Stimulated activated effector memory CD8-positive, alpha-beta T cell treated with anti-CD3 and anti-CD28 coated beads, Interleukin-12 subunit alpha, Interleukin-12 subunit beta, amount 100 ng/mL, for 72 hours (primary cell): ENCODE measurements at regions not wholly inside any gene's neighbourhood (a gene's known extent, or its start where the extent isn't known, plus 50 kb on each side); places are given as distances from the start of the nearest gene placed in this dataset.

Experiments
- ATAC-seq: fragments of 150-1000 bp; cut with Tn5 transposase; 2 replicates; pipeline ENCODE4 v1.10.0; 2021
- DNase-seq, 2 donors: peaks; one replicate each; pipeline ENCODE4 v3.0.0; 2021 to 2022; ENCODE audit warnings: low spot score in 2 of 2
- H3K27ac Mint-ChIP-seq: one replicate; pipeline ENCODE4 v1.8.0; 2022; ENCODE audit warnings: mild to moderate bottlenecking, mixed read lengths
- H3K36me3 Mint-ChIP-seq: one replicate; pipeline ENCODE4 v1.8.0; 2022; ENCODE audit warnings: mild to moderate bottlenecking, mixed read lengths
- H3K4me1 Mint-ChIP-seq: one replicate; pipeline ENCODE4 v1.8.0; 2022; ENCODE audit warnings: mixed read lengths
- H3K4me3 Mint-ChIP-seq: one replicate; pipeline ENCODE4 v1.8.0; 2022; ENCODE audit warnings: mild to moderate bottlenecking, mixed read lengths
- H3K9me3 Mint-ChIP-seq: one replicate; pipeline ENCODE4 v1.8.0; 2022; ENCODE audit warnings: mixed read lengths

- no peak overlapping the region for H3K4me3 Mint-ChIP-seq
- ATAC-seq = no peak
- DNase-seq = no peak
- no peaks in the 10 kb centered on the region for H3K36me3 Mint-ChIP-seq
- H3K4me1 Mint-ChIP-seq = no peaks in the 10 kb centered on the region
- no peak overlapping the region for H3K27ac Mint-ChIP-seq
- peaks cover 2% of the 10 kb centered on the region for H3K9me3 Mint-ChIP-seq
Measured at GRCh38 chr5:57802131-57802530, 319.5 kb upstream of the ACTBL2 start.

- no peak for ATAC-seq
- Mint-ChIP-seq H3K4me1 (no peaks in the 10 kb centered on the region), H3K4me3 (no peak overlapping the region), H3K27ac (no peak overlapping the region), H3K36me3 (no peaks in the 10 kb centered on the region), H3K9me3 (peaks cover 2% of the 10 kb centered on the region)
- DNase-seq = no peak
Measured at GRCh38 chr5:57795203-57795602, 312.6 kb upstream of the ACTBL2 start.

- ATAC-seq = no peak
- Mint-ChIP-seq H3K4me3 (no peak overlapping the region), H3K27ac (no peak overlapping the region), H3K4me1 (no peaks in the 10 kb centered on the region), H3K9me3 (no peaks in the 10 kb centered on the region), H3K36me3 (no peaks in the 10 kb centered on the region)
- no peak for DNase-seq
Measured at GRCh38 chr5:57791875-57792274, 309.3 kb upstream of the ACTBL2 start.

- Mint-ChIP-seq H3K27ac (no peak overlapping the region), H3K4me1 (no peaks in the 10 kb centered on the region), H3K9me3 (no peaks in the 10 kb centered on the region), H3K36me3 (no peaks in the 10 kb centered on the region), H3K4me3 (no peak overlapping the region)
- no peak for ATAC-seq
- no peak for DNase-seq
Measured at GRCh38 chr5:57785946-57786345, 303.3 kb upstream of the ACTBL2 start.

GRCh38 chr5:57784121-57784520 is 301.5 kb upstream of the ACTBL2 start:
- no peak for DNase-seq
- Mint-ChIP-seq H3K4me1 (no peaks in the 10 kb centered on the region), H3K27ac (no peak overlapping the region), H3K4me3 (no peak overlapping the region), H3K9me3 (no peaks in the 10 kb centered on the region), H3K36me3 (no peaks in the 10 kb centered on the region)
- no peak for ATAC-seq

DNA sequence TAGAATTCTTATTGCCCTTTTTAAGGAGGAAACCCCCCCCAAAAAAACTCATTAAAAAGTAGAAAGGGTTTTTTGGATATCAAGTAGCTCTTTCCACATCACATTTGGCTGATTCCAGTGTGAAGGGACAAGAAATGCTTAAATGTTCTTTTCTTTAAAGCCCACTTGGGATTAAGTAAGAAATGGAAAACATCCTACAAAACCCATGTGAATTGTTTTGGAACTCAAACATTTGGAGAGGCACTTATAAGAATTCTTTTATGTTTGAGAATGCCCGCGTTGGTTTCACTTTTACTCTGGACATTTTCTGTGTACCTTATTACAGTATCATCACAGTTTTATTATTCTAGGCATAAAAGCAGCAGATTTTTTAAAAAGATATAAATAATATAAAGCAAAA is 301.1 kb upstream of the ACTBL2 start:
- no peak for ATAC-seq
- DNase-seq = no peak

DNA sequence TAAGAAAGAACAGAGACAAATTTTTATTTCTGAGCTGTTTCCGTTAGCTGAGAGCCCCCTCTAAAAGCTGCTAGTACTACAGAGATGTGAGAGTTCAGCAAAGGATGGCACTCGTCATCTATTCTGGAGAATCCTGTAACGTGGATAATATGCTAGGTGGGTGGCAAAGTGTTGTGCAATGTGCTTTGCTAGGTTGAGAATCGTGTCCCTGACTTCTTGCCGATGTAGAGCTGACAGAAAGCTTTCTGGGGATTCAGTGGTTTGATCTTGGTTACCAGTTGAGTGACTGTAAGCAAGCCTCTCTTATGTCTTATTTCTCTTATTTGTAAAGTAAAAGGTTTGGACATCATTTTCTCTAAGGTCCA is 298.3 kb upstream of the ACTBL2 start:
- ATAC-seq (no peak), DNase-seq (no peak)
- Mint-ChIP-seq H3K36me3 (no peaks in the 10 kb centered on the region), H3K27ac (no peak overlapping the region), H3K9me3 (no peaks in the 10 kb centered on the region), H3K4me3 (no peak overlapping the region), H3K4me1 (no peaks in the 10 kb centered on the region)

More for the DNA sequence above, 301.1 kb upstream of the ACTBL2 start:
- no peak overlapping the region for H3K4me3 Mint-ChIP-seq
- no peaks in the 10 kb centered on the region for H3K4me1 Mint-ChIP-seq
- H3K36me3 Mint-ChIP-seq = no peaks in the 10 kb centered on the region
- H3K9me3 Mint-ChIP-seq = no peaks in the 10 kb centered on the region
- H3K27ac Mint-ChIP-seq = no peak overlapping the region

GRCh38 chr5:57780306-57780960 is 297.8 kb upstream of the ACTBL2 start:
- H3K27ac Mint-ChIP-seq = no peak overlapping the region
- H3K9me3 Mint-ChIP-seq = no peaks in the 10 kb centered on the region
- no peaks in the 10 kb centered on the region for H3K36me3 Mint-ChIP-seq
- ATAC-seq = no peak
- no peak for DNase-seq
- no peaks in the 10 kb centered on the region for H3K4me1 Mint-ChIP-seq
- H3K4me3 Mint-ChIP-seq = no peak overlapping the region

GRCh38 chr5:57779383-57780223 is 297.0 kb upstream of the ACTBL2 start:
- no peaks in the 10 kb centered on the region for H3K4me1 Mint-ChIP-seq
- no peak overlapping the region for H3K27ac Mint-ChIP-seq
- ATAC-seq (no peak), DNase-seq (no peak)
- no peaks in the 10 kb centered on the region for H3K9me3 Mint-ChIP-seq
- H3K36me3 Mint-ChIP-seq = no peaks in the 10 kb centered on the region
- H3K4me3 Mint-ChIP-seq = no peak overlapping the region

GRCh38 chr5:57778501-57779091 is 296.0 kb upstream of the ACTBL2 start:
- DNase-seq = no peak
- Mint-ChIP-seq H3K4me3 (no peak overlapping the region), H3K9me3 (no peaks in the 10 kb centered on the region)

GRCh38 chr5:57777174-57777581 is 294.6 kb upstream of the ACTBL2 start:
- H3K27ac Mint-ChIP-seq = no peak overlapping the region
- H3K4me1 Mint-ChIP-seq = no peaks in the 10 kb centered on the region
- no peaks in the 10 kb centered on the region for H3K9me3 Mint-ChIP-seq
- no peak for ATAC-seq
- H3K36me3 Mint-ChIP-seq = no peaks in the 10 kb centered on the region
- H3K4me3 Mint-ChIP-seq = no peak overlapping the region
- no peak for DNase-seq

More at GRCh38 chr5:57778501-57779091, 296.0 kb upstream of the ACTBL2 start:
- H3K4me1 Mint-ChIP-seq = no peaks in the 10 kb centered on the region
- no peaks in the 10 kb centered on the region for H3K36me3 Mint-ChIP-seq
- ATAC-seq = no peak
- no peak overlapping the region for H3K27ac Mint-ChIP-seq

GRCh38 chr5:57776035-57776434 is 293.4 kb upstream of the ACTBL2 start:
- no peaks in the 10 kb centered on the region for H3K36me3 Mint-ChIP-seq
- no peaks in the 10 kb centered on the region for H3K4me1 Mint-ChIP-seq
- DNase-seq (no peak), ATAC-seq (no peak)
- H3K4me3 Mint-ChIP-seq = no peak overlapping the region
- H3K9me3 Mint-ChIP-seq = no peaks in the 10 kb centered on the region
- H3K27ac Mint-ChIP-seq = no peak overlapping the region

- Mint-ChIP-seq H3K36me3 (no peaks in the 10 kb centered on the region), H3K27ac (no peak overlapping the region), H3K4me3 (no peak overlapping the region), H3K9me3 (peaks cover under 1% of the 10 kb centered on the region), H3K4me1 (no peaks in the 10 kb centered on the region)
- peak; percentile 66 for ATAC-seq
- no peak for DNase-seq
Measured at GRCh38 chr5:57774439-57774838, 291.8 kb upstream of the ACTBL2 start.

GRCh38 chr5:57772512-57772911 is 289.9 kb upstream of the ACTBL2 start:
- DNase-seq (no peak), ATAC-seq (no peak)
- H3K9me3 Mint-ChIP-seq = peaks cover 3% of the 10 kb centered on the region
- no peaks in the 10 kb centered on the region for H3K36me3 Mint-ChIP-seq
- no peaks in the 10 kb centered on the region for H3K4me1 Mint-ChIP-seq
- H3K27ac Mint-ChIP-seq = no peak overlapping the region
- no peak overlapping the region for H3K4me3 Mint-ChIP-seq

GRCh38 chr5:57770039-57770438 is 287.4 kb upstream of the ACTBL2 start:
- Mint-ChIP-seq H3K27ac (no peak overlapping the region), H3K4me3 (no peak overlapping the region), H3K36me3 (no peaks in the 10 kb centered on the region), H3K4me1 (no peaks in the 10 kb centered on the region), H3K9me3 (peaks cover 3% of the 10 kb centered on the region)
- no peak for DNase-seq
- ATAC-seq = no peak

- Mint-ChIP-seq H3K27ac (no peak overlapping the region), H3K4me3 (no peak overlapping the region), H3K36me3 (no peaks in the 10 kb centered on the region), H3K4me1 (no peaks in the 10 kb centered on the region), H3K9me3 (peaks cover 3% of the 10 kb centered on the region)
- DNase-seq (no peak), ATAC-seq (no peak)
Measured at GRCh38 chr5:57768745-57769144, 286.1 kb upstream of the ACTBL2 start.
